Fibroblast of skin of right quadriceps (primary cell): ENCODE measurements at regions not wholly inside any gene's neighbourhood (a gene's known extent, or its start where the extent isn't known, plus 50 kb on each side); places are given as distances from the start of the nearest gene placed in this dataset.
A peak's percentile ranks its signal among the peaks of the same experiment; 100 is the strongest.
"Not testable (repeated sequence)": the region's sequence is repeated elsewhere in the genome, so short reads cannot be mapped to it uniquely, and the experiment has no call there.

ENCODE experiments used
- DNase-seq: peaks from one replicate; pipeline ENCODE4 v3.0.0-alpha.2; 2013

DNA sequence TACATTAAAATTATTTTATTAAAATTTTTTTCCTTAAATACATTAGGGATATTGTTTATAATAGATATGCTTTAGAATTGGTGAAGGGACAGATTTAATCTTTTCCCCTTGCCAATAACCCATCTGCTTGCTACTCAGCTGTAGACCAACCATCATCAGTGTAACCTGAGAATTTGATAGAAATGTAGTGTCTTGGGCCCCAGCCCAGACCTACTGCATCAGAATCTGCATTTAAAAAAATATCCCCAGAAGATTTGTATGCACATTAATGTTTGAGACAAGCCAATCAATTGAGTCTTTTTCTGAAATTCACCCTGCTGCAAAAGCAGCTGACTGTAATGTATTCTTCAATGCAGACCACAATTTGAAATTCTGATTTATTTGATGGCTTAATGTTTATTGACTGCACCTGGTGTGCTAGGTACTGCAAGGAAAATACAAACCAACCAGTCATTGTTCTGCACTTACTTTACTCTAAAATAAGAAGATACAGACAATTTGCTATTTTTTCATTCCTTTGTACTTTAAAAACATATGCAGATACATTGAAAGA is 190.7 kb upstream of the SGO1 start:
- DNase-seq: no peak

DNA sequence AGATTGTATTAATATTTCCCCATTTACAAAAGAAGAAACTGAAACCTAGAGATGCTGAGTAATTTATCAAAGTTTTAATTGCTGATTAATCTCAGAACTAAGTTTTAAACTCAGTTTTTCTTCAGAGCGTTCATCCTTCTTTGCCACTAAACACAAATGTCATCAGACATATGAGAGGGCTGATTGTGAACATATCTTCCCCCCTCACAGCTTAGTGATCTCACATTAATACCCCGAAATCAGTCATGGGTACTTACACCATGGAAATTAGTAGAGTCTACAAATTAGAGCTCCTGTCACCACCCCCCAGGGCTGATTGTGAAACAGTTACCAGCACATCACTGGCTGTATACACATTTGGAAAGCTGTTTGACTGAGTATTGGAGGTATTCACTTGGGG is 189.3 kb upstream of the SGO1 start:
- no peak for DNase-seq

DNA sequence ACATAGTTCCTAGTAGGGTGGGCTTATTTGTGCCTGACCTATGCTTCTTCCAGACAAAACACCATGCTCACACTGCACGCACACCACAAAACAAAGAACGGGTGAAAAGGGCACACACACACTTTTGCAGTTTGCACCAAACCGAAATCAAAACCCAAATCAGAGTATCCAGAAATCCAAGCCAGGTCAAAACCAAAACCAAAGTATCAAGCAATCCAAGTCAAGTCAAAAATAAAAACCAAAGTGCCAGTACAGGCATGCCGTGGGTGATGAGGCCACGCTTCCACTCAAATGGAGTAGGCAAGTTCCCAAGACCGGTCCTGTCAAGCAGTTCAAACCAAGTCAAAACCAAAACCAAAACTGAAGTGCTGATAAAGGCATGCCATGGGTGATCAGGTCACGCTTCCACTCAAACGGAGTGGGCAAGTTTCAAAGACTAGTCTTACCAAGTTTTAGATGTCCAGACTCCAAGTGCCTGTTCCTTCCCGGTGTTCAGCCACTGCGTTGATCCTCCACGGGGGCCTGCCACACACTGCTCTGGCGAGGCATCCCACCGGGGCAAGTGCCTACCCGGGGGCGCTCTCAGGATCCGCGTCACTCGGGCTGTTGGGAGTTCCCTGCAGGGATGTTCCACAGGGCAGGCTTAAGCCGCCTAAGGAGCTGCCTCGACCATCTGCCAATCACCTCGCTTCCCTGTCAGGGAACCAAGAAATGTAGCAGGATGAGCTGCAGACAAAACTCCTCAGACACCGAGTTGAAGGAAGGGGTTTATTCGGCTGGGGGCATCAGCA is 184.5 kb upstream of the SGO1 start:
- not testable (repeated sequence) for DNase-seq

DNA sequence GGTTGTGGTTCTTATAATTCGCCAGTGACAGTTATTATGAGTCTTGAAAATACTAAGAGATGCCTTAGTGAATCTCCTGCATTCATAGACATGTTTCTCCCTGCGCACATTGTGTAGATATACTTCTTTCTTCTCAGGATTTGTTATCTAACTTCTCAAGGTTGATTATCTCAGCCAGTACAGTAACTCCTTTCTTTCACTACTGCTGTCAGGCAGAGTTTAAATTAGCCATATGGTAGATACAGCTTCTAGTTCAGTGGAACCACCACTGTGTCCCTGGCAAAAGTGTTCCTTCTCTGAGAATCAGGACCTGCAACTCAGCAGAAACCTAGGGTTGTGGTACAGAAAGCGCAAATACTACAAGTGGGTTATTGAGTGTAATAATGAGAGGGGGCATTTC is 175.0 kb upstream of the SGO1 start:
- DNase-seq: no peak

DNA sequence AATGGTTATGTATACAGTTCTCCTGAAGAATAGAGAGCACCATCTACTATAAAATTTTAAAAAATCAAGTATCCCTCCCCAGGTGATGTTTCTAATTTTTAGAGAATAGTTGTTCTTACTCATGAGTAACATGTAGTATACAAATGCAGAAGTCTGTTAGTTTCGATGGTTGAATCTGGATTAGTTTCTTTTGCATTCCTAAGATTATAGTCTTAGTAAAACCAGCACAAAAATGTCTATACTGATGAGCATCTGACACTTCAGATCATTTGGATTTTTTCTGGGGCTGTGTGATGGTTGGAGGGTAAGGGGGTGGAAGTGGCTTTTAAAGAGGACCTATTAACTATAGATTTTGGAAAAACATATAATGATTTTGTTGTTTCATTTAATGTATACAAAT is 167.3 kb upstream of the SGO1 start:
- no peak for DNase-seq

DNA sequence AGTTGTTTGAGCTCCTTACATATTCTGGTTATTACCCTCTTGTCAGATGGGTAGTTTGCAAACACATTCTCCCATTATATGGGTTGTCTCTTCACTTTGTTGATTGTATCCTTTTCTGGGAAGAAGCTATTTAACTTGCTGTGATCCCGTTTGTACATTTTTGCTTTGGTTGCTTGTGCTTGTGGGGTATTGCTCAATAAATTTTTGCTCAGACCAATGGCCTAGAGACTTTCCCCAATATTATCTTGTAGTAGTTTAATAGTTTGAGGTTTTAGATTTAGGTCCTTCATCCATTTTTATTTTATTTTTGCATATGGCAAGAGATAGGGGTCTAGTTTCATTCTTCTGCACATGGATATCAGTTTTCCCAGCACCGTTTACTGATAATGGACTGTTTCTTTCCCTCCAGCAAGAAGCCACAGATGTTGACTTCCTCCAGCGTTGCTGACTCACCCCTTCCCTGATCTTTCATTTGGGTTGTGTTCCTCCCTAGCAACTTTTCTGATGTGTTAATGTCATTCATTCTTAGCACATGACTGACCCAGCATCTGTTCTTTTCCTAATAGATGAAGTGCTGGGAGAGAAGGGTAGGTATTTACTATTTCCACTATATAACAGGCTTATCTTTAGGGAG is 166.7 kb upstream of the SGO1 start:
- no peak for DNase-seq

DNA sequence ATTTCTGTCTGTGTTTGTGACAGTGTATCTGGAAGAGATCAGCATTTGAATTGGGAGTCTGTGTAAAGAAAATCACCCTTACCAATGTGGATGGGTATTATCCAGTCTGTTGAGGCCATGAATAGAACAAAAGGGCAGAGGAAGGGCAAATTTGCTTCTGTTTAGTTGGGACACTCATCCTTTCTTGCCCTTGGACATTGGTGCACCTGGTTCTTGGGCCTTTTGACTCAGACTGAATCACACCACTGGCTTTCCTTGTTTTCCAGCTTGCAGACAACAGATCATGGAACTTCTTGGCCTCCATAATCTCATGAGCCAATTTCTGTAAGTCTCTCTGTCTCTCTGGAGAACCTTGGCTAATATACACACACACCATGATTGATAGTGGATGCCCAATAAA is 164.4 kb upstream of the SGO1 start:
- DNase-seq: no peak

DNA sequence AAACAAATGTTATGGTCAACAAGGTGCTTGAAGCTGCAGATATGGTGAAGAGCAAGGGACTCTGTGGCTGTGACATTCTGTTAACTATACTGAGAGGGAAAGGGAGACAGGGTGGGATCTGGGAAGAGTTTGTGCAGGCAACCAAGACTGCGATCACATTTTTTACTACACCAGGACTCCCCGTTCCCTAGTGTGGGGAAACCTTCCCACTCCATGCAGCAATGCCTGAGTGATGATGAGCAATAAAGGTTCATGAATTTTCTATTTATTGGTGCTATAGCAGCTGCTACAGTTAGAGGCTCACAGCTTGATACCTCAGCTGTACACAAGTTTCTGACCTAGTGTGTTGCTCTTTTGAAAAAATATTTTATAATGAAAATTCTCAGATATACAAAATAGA is 160.9 kb upstream of the SGO1 start:
- no peak for DNase-seq

DNA sequence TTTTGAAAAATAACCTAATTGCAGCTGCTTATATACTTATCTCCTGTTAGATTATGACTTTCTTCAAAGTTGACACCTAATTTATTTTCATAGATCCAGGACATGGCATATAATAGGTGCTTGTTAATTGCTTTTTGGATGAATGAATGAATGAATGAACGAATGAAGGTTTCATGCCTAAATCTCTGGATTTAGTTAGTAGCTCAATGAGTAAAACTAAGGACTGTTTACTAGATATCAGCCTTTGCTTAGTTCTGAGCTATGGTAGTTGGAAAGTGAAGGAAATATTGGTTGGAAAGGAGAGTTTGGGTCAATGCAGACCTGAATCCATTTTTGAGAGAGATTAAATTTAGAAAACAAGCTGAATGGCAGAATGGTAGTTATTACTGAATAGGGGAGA is 160.4 kb upstream of the SGO1 start:
- no peak for DNase-seq

DNA sequence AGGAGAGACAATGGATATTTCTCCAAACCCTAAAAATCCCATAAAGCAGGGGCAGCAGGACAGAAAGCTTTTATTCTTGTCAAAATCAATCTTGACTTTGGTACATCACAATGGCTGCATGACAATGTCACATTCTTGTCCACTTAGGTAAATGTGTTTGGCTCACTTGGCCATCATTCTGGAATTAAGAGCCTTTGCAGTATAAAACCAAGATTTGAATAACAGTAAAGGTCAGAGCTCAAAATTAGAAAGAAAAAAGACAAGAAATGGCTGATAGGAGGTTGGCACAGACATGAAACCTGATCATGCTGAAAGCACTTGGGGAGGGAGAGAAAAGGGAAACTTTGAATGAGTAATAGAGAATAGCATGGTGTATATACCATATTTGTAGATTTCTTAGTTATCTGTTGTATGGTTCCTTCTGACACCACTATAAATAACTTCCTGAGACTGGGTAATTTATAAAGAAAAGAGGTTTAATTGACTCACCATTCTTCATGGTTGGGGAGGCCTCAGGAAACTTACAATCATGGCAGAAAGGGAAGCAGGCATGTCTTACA is 158.5 kb upstream of the SGO1 start:
- DNase-seq: no peak

DNA sequence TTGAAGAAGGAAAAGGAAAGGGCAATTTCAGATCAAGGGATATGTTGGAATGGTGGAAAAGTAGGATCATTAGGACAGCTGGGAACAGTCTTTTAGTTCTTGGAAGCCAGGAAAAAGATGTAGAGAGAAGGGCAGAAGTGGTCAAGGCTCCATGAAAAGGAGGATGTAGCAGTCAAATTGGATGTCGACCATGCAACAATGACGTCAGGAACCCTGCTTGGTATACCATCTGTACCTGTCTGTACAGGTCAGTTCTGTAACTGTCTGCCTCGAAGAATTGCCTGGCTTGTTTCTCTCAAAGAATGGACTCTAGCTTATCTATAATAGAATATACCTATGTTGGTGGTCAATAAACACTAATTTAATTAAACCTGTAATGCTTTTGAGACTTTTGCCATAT is 157.8 kb upstream of the SGO1 start:
- DNase-seq: no peak

DNA sequence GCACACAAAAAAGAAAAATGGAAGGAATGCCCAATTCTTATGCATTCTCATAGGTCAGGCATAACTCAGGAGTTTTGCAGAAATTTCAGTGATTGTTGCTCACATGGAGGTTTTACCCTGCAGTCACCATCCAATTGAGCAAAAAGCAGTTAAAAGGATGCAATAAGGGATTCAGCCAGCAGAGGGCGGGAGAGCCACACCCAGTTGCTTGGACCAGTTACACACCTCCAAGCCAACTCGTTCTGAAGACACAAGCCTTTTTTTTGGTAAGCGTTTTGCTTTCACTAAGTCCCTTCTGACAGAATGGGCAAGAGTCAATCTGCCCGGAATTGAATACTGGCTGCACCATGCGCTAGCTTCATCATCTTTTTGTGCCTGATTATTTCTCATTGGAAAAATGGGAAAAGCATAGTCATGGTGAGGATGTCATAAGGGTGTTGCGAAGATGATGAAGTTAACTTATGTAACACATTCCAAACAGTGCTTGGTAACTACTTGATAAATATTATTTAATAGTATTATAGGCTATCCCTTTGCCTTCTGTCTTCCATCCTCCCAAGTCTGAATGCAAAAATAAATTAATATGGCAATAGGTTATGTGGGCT is 154.4 kb upstream of the SGO1 start:
- DNase-seq: peak; percentile 72

DNA sequence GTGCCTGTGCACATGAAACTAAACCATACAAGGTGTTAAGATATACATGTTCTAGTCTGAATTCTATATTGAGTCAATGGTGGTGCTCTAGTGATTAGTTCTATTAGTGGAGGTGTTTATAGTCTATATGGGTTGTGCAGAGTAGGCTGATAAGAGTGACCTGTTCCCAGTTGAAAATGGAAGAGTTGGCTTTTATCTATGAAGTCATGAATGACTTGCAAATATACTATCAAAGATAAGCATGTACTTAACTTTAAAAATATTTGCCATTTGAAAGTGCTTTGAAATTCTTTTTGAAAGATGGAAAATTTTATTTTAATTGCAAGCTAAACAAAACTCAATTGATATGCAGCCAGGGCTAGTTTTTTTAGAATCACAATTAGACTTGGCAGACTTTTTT is 150.6 kb upstream of the SGO1 start:
- DNase-seq: no peak

DNA sequence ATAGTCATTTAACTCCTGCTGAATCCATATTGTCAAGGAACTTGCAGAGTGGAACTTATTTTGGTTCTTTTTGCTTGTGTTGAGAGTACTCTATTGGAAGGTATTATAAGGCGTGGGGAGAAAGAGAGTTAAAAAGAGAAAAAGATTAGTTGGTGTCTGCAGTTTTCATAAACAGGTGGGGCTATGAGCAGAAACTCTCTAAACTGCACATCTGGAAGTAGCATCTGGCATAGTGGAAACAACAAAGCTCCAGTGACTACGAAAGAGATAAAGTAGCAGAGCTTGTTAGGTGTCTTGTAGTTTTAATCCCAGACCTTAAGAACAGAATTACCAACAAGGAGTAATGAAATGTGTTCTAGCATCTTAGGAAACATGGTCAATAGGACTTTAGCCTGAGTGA is 148.8 kb upstream of the SGO1 start:
- no peak for DNase-seq

DNA sequence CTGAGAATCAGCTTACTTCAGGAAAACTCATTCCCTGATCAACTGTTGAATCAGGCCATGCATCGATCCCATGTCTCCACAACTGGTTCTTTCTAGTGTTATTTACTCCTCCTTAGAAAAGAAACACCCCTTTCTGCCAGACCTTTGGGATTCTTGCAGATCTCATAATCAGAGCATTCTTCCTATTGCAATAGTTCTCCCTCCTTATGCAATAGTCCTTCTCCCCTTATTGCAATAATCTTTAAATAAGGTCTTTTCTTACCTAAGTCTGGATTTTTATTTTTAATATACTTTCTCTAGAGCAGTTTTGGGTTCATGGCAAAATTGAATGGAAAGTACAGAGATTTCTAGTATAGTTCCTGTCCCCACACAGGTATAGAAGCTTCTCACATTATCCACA is 141.9 kb upstream of the SGO1 start:
- no peak for DNase-seq

DNA sequence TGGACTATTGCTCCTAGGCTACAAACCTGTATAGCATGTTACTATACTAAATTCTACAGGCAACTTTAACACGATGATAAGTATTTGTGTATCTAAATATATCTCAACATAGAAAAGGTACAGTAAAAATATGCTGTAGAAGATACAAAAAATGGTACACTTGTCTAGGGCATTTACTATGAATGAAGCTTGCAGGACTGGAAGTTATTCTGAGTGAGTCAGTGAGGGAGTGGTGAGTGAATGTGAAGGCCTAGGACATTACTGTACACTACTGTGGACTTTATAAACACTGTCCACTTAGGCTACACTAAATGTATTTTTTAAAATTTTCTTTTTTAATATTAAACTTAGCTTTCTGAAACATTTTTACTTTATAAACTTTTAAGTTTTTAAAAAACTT is 140.5 kb upstream of the SGO1 start:
- DNase-seq: no peak

DNA sequence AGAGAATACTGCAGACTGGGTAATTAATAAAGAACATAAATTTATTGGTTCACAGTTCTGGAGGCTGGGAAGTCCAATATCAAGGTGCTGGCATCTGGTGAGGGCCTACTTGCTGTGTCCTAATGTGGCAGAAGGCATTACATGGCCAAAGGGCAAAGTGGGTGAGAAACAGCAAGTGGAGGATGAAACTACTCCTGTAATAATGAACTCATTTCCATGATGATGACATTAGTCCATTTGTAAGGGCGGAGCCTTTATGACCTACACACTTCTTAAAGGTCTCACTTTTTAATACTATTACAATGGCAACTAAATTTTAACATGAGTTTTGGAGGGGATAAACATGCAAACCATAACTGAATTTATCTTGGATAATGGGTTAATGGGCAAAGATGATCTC is 139.6 kb upstream of the SGO1 start:
- no peak for DNase-seq

DNA sequence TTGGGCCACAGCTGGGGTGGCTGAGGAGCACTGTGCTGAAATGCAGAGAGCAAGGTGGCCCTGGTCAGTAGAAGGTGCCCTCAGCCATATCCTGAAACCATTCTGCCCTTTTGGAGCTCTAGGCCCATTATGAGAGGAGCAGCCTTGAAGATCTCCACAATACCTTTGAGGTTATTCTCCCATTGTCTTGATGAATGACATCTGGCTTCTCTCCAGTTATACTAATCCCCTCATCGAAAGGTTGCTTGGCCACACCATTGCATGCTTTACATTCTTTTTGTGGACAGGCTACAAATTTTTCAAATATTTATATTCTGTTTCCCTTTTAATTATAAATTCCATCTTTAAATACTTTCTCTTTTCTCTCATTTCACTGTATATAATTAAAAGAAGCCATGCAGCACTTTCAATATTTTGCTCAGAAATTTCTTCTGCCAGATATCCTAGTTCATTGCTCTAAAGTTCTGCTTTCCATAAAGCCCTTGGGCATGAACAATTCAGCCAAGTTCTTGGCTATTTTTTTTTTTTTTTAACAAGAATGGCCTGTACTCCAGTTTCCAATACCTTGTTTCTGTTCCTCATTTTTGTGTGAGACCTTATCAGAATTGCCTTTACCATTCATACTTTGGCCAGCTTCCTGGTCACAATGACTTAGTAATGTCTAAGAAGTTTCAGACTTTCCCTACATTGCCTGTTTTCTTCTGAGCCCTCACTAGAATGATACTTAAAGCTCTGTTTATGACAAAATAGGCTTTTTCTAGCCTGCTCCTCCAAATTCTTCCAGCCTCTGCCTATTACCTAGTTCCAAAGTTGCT is 138.9 kb upstream of the SGO1 start:
- no peak for DNase-seq

DNA sequence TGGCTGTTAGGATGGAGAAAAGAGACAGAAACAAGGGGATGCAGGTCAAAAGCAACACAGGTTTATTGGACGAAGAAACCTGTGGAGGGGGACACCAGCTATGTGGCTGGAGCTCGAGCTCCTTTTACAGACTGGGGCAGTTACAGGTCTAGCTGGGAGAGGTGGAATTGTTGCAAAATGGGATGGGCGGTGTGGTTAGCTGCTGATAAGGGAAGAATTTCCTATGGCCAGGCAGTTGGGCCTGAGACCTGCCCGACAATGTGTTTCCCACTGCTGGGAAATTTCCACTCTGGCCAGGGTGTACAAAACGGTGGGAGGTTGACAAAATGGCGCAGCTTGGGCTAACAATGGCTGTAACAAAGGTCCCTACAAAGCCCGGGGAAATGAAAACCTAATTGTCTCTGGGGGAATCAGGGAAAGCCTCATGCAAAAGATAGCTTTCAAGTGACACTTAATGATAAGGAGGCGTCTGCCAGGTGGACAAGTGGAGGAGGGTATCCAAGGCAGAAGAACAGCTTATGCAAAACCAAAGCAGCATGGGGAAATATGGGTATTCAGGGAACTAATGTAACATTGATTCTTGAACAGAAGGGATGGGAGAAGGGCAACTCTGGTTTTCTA is 137.4 kb upstream of the SGO1 start:
- no peak for DNase-seq

DNA sequence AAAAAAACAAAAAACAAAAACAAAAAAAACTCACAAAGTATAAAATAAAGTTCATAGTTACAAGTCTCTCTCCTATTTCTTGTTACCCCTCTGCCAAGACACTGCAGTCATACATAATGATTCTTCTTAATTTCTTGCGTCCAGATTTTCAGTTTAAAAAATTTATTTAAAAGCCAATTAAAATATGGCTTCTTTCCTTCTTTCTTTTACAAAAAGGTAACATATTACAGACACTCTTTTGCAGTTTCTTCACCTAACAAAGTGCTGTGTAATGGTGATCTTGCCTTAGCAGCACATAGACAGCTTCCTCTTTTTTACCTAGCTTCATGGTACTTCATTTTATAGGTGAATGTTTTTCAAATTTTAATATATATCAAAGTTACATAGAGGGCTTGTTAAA is 136.1 kb upstream of the SGO1 start:
- no peak for DNase-seq

DNA sequence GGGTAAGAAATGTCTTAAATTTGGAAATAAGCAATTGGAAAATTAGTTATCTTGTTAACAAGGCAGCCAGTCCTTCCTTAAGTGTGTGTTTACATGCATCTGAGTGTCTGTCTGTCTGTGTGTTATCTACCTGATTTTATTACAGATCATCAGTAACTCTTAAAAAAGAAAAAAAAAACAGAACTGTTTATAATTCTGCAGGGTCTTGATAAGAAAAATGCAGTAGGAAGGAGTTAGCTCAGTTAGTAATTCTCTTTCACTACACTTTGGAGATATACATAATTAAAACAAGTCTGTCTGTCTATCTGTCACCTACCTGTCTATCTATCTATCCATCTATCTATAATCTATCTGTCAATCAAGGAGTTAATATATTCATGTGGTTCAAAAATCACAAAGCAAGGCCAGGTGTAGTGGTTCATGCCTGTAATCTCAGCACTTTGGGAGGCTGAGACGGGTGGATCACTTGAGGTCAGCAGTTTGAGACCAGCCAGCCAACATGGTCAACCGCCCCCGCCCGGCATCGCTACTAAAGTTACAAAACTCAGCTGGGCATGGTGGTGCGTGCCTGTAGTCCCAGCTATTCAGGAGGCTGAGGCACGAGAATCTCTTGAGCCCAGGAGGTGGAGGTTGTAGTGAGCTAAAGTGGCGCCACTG is 135.5 kb upstream of the SGO1 start:
- no peak for DNase-seq

DNA sequence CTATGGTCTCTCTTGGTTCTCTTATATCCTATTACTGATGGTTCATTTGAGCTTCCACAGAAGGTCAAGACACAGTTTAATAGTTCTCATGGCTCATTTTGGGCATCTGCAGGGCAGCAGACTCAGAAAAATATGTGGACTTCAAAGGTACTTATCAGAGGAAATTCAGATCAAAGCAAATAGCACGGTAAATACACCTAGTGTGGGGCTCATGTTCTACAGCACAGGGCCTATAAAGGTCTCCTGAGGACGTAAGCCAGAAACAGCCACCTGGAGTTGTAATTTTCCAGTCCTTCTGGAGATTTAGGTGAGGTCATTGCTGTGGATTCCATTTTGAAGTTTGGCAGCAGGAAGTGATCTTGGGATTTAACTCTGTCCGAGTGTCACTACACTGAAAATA is 134.5 kb upstream of the SGO1 start:
- DNase-seq: no peak
